Colon (tissue), 2 donors: ENCODE measurements at regions not wholly inside any gene's neighbourhood (a gene's known extent, or its start where the extent isn't known, plus 50 kb on each side); places are given as distances from the start of the nearest gene placed in this dataset.

Source experiments
- FAIRE-seq: peaks from 2 replicates; lab custom pipeline; 2012; peaks lifted over from hg19 to GRCh38; lab: Jason Lieb, UNC
- donor health status: control.
- donor health status: control.

DNA sequence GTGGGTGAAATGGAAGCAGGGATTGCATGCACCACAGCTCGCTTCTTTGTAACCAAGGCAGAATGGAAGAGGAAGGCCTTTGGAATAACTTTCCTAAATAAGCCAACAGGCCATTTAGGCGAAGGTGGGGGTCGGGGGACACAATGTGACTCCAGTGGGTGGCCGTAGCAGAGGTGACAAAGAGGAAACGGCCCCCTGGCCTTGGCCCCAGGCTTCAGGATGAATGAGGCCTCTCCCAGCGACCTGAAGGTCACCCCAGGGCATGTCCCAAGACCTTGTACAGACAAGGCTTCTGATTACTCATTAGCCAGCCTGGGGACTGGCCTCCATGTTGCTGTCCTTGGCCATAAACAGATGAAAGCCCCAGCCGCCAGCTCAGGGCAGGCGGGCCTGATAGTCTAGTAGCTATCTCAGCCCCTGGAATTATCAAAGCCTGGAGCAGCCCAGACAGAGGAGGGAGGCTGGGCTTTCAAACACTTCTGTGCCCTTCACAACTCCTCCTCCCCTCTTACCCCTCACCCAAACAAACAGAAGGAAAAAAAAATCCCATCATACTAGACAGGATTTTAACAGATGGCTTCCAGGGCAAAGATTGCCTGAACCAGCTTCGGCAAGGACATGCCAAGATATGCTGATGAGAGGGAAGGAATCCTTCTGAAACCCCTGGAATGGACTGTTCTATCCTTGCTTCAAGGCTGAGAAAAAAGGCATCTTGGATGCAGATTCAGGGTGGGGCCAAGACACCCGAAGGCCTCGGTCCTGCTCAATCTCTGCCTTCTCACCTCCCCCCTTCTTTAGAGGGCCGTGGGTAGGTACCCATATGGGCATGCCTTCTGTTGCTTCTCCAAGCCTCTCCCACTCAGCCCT is 142.3 kb upstream of the PARP11 start:
- no peak for FAIRE-seq

DNA sequence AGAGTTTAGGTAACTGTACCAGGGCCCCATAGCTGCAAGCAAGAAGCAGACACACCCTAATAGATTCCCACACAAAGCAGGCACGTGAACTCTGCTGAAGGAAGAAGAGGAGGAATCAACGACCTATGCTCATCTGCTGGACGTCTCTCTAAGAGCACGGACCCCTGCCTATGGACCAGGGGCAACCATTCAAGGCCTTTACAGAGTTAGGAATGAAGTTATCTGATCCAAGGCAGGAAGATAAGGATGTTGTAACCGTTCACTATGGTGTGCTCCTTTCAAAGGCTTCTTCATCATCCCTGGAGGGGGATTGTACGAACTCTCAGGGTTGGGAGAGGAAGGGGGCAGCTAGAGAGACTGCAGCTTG is 141.6 kb upstream of the PARP11 start:
- no peak for FAIRE-seq

- FAIRE-seq = no peak
Observed at GRCh38 chr12:4014444-4014843, 141.2 kb upstream of the PARP11 start.

- no peak for FAIRE-seq
Observed at GRCh38 chr12:4012977-4013968, 140.1 kb upstream of the PARP11 start.

DNA sequence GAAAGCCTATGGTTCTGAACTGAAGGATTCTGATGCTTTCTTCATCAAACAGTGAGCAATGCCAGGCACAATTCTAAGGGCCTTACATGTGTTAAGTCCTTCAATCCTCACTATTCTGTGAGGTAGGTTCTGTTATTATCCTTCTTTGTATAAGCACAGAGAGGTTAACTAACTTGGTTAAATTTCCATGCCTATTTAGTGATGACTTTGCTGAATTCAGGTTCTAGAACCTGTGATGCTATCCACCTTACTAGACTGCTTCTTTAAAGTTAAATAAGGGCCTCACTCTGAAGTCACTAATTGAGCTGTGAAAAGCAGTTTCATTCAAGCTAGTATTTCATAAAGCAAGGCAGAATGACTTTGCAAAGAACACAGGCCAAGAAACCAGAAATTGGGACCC is 138.9 kb upstream of the PARP11 start:
- FAIRE-seq = no peak

DNA sequence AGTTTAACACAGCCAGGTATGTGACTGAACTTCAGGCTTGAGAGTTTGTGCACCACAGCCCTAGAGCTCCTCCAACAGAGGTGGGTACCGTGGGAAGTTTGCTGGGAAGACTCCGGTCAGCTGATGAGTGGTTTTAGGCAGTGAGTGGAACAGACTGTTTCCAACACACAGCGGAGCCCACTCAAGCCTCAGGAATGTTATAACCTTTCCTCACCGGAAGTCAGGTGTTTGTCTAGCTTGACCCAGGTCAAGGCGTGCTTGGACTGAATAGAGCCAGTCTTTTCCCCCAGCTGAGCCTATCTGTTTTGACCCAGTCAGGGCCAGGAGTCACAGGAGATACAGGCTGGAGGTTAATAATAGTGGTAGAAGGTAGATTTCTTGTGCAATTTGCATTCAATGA is 138.4 kb upstream of the PARP11 start:
- FAIRE-seq = no peak

DNA sequence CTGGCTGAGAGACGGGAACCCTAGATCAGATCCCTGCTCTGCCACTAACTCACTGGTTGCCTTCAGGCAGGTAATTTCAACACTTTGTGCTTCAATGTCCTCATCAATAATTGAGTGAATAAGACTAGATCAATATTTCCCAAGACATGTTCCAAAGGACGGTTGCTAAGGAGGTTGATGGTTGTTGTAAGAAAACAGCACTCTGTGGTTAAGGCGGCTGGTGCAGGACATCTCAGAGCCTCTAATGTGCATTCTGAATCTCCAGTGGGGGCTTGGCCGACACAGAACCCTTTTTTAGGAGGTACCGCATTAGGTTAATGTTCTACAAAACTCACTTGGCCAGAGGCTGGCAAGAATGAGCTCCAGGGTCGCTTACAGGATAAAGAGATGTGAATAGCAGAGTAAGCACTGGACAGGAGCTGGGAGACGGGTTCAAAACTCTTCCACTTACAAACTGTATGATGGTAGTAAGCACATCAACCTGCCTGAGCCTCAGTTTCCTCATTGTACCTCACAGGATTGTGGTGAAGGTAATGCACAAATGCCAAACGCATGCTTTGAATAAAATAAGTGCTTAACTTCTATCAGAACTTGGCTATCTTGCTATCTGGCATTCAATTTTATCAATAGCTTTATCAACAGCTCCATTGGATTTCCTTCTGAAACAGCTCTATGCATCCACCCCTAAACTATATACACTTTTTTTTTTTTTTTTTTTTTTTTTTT is 136.9 kb upstream of the PARP11 start:
- no peak for FAIRE-seq

- FAIRE-seq = no peak
Observed at GRCh38 chr12:4006743-4007142, 133.5 kb upstream of the PARP11 start.

DNA sequence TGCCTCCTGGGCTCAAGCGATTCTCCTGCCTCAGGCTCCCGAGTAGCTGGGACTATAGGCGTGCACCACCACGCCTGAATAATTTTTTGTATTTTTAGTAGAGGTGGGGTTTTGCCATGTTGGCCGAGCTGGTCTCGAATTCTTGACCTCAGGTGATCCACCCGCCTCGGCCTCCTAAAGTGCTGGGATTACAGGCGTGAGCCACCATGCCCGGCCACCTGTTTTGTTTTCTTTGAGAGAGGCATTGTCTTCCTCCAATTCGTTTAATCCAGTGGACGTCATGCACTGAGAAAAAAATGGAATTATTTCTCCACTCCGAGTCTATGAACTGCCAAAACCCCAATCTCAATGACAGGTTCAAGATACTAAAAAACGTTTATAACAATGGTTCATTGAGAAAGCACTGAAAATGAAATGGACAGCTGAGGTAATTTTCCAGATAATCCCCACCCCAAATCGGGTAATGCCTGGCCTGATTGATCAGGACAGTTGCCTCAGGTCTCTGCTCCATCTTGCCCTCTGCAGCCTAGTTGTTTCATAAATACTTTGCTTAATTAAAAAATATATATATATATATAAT is 132.7 kb upstream of the PARP11 start:
- FAIRE-seq = no peak

- no peak for FAIRE-seq
Observed at GRCh38 chr12:4003576-4003975, 130.4 kb upstream of the PARP11 start.

DNA sequence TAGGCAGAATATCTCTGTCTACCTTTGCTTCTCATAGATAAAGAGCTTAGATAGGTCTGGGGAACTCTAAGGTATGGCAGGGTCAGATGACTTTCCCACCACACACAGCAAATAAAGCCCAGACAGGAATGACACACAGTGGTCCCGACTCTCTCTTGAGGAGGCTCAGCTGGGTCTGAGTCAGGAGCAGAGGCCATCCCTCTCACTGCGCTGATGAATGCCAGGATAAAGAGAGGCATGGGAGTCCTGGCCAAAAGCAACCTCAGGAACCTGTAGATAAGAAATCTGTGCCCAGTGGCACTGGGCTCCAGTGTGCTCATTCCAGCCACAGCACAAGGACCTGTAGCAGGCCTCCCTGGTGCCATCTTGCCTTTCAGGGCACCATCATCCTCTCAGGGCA is 129.4 kb upstream of the PARP11 start:
- FAIRE-seq = no peak

GRCh38 chr12:4001841-4002240 is 128.6 kb upstream of the PARP11 start:
- FAIRE-seq = no peak

GRCh38 chr12:4001031-4001430 is 127.8 kb upstream of the PARP11 start:
- FAIRE-seq = no peak

- no peak for FAIRE-seq
Observed at GRCh38 chr12:3999904-4000303, 126.7 kb upstream of the PARP11 start.

- no peak for FAIRE-seq
Observed at GRCh38 chr12:3998968-3999792, 126.0 kb upstream of the PARP11 start.

- no peak for FAIRE-seq
Observed at GRCh38 chr12:3998397-3998796, 125.2 kb upstream of the PARP11 start.

- no peak for FAIRE-seq
Observed at GRCh38 chr12:3996322-3996721, 123.1 kb upstream of the PARP11 start.

DNA sequence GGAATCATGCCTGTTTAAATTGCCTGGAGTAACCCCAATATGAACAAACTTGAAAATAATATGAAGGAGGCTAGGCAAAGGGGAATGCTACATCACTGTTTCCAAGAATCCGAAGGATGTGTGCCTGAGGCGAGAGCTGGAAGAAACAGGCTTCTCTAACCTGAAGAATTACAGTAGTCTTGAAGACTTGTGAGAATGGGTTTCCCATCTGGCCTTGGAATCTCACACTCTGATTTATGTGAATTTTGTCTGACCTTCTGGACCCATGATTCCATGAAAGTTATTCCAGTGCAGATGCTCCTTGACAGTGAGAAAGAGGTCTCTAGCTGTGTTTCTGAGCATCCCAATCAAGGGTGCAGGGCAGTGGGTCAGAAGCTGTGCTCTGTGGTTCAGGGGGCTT is 122.1 kb upstream of the PARP11 start:
- FAIRE-seq = no peak

GRCh38 chr12:3994500-3994899 is 121.3 kb upstream of the PARP11 start:
- no peak for FAIRE-seq

- no peak for FAIRE-seq
Observed at GRCh38 chr12:3992945-3993344, 119.7 kb upstream of the PARP11 start.
